GM19324 (cell line): ENCODE measurements at regions not wholly inside any gene's neighbourhood (a gene's known extent, or its start where the extent isn't known, plus 50 kb on each side); places are given as distances from the start of the nearest gene placed in this dataset.

Source experiments
- ATAC-seq: cut with Tn5 transposase; IDR thresholded peaks from one replicate; pipeline ENCODE4 v1.9.1; 2021; ENCODE audit warnings: mild to moderate bottlenecking, moderate library complexity; ENCODE audit not compliant: unreplicated experiment, low FRiP score

DNA sequence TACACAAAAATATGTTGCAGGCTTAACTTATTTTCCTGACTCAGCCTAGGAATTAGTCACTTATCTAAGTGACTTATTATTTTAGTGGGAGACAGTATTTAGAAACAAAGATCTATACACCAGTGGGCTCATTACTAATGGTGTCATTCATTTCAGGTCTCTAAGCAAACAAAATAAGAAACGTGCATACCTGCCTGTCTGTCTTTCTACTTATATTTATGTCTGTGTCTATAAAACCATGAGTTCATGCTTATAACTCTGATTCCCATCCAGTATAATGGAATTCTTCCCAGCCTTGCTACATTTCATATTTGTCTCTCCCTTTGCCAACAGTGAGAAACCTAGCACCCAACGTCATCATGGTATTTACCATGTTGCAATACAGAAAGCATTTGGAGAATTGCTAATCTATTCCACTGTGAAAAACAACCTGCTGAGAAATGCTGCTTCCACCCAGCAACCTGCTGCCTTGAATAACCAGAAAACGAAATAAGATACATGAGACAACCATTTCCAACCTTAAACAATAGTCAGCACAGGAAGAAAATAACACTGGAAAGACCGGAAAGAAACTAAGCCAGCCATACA is 501.0 kb downstream of the GLRX3 start:
- ATAC-seq: no peak

DNA sequence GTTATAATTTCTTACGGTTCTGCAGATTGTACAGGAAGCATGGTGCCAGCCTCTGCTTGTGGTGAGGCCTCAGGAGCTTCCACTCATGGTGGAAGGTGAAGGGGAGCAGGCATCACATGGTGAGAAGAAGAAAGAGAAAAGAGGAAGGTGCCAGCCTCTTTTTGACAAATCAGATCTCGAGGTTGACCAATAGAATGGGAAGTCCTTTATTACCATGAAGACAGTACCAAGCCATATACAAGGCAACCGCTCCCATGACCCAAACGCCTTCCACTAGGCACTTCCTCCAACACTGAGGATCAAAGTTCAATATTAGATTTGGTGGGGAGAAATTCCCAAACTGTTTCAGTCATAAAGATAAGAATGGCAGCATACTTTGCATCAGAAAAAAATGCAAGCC is 502.8 kb downstream of the GLRX3 start:
- ATAC-seq: no peak

DNA sequence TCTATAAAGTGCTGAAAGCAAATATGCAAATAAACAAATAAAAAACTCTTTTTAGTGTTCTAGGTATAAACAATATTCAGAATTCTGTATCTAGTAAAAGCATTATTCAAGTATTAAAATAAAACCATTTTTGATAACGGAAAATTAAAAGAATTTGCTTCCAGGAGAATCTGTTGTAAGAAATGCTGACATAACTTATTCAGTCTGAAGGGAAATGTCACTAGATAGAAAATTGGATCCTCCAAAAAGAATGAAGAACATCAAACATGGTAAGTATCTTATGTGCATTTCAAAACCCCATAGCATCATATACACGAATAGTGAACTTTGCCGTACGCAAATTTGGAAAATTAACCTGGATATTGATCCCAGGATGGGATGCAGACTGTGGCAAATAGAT is 506.7 kb downstream of the GLRX3 start:
- no peak for ATAC-seq

DNA sequence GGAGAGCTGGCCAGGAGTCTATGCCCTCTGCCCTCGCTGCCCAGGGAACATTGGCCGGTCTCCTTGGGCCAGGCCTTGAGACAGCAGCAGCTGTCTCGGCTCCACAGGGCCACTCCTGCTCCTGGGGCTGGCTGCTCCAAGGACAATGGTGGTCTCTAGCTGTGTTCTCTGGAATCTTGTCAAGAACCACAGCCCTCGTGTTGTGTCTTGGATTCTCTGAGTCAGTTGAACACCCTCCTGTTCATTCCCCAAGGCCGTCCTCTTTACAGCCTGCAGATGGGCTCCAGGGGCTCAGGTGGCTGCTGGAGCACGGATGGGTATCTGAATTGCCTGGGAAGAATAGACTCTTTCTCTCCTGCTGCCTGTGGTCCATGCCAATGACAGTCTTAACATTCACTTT is 511.1 kb downstream of the GLRX3 start:
- ATAC-seq: no peak

DNA sequence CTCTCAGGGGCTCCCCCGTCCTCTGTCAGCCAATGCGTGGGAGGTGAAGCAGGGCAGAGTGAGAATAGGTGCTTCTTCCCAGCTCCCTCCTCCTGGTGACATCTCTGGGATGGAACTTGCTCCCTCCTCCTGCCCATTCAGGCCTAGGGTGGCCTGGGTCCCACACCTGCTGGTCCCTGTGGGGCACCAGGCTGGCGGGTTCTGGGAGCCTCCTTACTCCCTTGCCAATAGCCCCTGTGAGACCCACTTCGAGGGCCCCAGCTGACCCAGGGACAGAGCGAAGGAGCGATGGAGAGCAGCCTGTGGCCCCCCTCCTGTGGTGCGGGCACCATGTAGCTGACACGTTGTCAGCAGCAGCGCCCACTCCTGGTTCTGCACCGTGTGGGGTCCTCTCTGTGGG is 512.6 kb downstream of the GLRX3 start:
- no peak for ATAC-seq

DNA sequence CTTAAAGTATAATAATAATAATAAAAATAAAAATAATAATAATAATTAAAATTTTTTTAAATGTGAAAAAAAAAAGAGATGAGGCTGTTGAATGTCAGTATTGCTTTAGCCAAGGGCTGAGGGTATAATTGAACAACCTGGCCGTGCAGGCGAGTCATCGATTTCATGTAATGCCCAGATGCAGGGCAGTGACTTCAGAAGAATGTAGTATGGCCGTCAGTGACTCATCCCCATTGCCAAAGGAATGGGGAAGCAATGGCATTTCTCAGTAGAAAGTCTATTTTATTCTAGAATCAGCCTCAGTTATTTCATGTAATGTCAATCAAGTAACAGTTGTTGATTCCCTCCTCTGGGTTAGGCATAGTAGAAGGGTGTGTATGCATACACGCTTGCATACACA is 516.4 kb downstream of the GLRX3 start:
- ATAC-seq: no peak

DNA sequence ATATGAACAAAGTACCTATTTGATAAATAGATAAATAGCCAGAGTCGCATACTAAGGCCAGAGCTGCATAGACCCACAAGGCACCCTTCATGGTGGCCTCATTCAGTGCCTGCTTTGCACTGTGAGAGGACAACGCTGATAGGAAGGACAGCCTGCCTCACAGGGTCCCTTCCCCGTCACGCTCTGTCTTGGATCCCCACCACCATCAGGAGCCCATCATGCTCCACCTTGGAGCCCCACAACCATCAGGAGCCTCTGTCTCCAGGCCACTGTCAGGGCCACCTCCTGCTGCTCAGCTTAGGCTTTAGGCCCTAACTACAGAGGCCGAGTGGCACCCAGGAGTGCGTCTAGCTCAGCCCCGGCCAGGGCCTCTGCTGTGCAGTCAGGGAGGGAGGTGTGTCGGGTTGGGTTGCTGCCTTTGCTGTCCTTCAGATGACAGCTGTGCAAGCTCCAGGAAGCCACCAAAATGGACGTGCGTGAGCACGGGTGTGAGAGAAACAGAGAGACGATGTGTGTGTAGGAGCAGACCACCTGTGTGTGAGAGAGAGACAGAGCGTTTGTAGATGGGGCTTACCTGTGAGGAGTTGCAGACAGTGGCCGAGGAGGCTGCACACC is 516.9 kb downstream of the GLRX3 start:
- ATAC-seq: no peak

DNA sequence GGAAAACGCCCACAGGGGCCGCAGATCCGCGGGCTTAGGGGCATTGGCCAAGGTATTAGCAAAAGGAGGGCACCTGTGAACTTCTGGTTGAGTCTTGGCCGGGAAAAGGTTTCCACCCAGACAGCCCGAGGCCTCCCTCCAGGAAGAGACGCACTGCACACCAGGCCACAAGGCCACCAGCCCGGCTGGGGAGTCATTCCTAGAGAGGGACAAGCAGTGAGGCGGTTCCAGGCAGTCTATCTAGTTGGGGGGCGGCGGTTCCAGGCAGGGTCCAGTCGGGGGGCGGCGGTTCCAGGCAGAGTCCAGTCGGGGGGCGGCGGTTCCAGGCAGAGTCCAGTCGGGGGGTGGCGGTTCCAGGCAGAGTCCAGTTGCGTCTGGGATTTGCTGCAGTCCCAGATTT is 518.5 kb downstream of the GLRX3 start:
- ATAC-seq: no peak

DNA sequence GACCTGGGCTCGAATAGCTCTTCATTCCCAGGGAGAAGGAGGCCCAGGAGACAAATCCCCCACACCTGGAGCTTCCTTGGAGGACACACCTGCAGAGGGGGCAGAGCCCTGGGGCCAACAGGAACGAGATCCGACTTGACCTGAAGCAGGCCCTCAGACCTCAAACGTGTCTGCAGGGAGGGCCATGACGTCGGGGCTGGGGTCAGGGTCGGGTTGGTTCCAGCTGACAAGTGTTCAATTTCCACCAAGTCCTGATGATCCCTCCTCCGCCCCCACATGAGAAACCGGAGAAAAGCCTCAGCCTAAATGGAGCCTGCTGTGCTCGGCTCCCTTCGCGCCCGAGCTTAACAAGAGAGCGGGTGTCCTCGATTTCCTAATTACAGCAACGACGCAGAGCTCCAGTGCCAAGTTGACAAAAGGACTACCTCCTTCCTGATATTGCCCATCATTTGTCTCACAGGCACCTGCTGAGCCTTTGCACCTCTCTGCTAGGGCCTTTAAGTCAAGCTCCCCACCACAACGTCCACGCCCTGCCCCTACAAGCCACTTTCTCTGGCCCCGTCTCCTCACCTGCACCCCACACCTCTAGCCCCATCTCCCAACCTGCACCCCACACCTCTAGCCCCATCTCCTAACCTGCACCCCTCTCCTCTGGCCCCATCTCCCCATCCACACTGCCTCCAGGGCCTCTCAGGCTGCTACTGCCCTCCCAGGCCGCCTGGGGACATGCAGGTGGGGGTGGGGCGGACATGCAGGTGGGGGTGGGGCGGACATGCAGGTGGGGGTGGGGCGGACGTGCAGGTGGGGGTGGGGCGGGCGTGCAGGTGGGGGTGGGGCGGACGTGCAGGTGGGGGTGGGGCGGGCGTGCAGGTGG is 519.4 kb downstream of the GLRX3 start:
- ATAC-seq: no peak

DNA sequence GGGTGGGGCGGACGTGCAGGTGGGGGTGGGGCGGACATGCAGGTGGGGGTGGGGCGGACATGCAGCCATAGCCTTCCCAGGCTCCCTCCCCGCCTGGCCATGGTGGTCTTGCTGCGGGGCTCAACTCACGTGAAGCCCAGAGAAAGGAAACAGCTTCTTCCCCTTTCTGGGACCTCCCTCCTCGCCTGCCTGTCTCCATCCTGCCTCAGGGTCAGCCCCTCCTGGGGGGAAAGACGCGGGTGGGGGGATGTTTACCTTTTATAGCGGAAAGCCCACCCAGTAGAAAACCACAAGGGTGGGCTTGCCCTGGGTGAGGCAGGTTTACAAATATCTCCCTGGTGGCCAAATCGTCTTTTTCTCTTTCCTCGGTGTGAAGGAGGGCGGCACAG is 520.0 kb downstream of the GLRX3 start:
- no peak for ATAC-seq

DNA sequence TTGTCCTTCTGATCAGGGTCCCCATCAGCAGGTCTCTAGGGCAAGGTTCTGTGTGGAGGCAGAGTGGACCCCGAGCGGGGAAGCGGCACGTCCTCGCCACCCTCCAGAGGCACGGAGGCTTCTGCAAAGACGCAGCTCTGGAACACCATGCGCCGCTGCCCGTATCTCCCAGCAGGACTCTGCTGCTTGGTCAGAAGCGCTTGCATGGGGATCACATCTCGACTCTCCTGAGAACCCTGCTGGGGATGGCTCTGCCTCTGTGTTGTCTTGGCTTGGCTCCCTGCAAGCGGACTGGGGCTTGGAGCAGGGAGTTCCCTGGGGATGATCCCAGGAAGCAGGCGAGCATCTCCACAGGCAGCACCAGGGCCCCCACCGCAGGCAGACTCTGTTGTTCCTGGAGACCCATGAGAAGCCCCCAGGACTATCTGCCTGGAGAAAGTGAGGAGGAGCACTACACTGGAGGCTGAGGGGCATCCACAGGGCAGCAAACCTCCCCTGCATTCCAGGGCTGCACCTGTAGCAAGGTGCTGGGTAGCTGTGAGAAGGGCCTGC is 520.5 kb downstream of the GLRX3 start:
- ATAC-seq: no peak

DNA sequence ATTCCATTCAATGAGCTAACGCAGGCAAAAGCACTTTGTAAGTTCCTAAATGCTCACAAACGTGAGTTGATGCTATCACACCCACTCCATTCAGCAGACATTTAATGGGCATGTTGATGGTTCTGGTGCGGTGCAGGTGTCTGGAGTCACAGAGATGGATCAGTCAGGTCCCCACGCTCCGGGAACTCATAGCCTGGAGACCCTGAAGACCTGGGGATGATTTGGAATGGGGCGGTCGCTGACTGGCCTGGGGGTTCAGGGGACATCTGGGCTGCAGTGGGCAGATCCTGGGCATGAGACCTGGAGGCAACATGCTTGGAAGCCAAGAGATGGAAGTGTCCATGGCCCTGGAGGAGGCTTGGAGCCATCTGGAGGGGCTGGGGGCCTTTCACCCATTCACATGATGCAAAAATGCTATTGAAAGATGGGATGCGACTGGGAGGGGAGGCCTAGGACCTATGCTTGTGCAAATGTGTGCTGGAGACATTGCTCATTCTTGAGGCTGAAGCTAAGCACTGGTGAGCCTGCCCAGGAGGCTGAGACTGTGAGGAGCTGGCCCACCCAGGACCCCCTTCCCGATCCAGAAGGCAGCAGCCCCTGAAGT is 522.6 kb downstream of the GLRX3 start:
- no peak for ATAC-seq

DNA sequence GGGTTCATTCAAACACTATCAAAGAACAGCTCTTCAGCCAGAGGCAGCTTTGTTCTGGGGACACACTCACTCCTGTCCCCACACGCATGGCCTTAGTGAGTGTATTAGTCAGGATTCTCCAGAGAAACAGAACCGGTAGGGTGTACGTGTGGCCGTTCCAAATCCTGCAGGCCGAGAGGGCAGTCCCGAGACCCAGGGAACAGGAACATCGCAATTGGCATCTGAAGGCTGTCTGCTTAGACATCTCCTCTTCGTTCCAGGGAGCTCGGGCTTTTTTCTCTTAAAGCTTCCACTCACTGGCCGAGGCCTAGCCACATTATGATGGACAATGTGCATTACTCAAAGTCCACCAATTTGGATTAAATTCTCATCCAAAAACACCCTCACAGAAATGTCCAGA is 523.3 kb downstream of the GLRX3 start:
- ATAC-seq: no peak

DNA sequence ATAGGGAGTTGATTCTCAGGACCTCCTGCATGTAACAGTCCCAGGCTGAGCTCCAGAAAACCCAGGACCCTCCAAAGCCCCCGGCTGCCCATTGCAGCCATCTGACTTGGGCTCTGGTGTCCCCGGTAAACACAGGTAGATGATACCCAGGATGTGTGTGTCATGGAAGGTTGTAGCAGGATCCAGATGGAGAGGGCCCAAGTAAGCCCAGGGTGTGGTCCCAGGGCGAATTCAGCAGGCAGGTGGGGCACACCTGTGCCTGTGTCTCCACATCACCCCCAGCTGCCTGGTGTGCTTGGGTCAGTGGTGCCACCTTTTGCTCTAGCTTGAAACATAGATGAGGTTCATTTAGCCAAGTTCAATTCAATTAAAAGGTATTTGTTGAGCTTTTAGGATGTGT is 524.1 kb downstream of the GLRX3 start:
- no peak for ATAC-seq

DNA sequence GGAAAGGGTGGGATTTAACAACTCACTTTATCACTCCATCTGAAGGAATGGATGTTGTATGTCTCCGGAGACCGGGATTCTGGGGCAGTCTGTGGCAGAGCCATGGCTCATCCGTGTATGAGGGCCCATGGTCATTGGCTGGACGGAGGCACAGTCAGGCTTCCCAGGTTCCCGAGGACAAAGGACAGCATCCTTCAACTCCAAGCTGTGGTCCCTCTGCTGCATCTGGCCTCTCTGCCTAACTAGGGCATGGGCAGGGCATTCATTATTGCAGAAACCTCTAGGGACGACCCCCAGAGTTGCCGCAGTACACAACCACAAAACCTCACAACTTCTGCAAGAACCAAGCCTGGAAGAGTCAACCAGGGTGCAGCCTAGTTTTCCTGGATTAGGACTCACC is 525.2 kb downstream of the GLRX3 start:
- ATAC-seq: no peak

DNA sequence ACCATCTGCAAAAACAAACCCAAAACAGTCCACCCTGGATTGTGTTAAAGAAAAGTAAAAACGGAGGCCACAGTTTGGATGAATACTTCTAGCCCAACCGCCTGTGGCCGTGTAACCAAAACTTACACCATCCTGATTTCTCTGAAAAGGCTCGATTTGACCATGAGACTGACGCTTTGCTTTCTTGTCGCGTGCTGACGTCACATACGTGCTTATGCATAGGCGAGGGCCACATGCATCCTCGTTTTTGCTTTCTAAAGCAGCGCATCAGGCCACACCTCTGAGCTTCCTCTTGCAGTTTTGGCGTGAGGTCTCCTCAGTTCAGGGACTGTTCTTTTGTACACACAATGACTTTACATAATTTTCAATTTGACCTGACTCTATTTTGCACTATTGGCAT is 526.6 kb downstream of the GLRX3 start:
- ATAC-seq: no peak

DNA sequence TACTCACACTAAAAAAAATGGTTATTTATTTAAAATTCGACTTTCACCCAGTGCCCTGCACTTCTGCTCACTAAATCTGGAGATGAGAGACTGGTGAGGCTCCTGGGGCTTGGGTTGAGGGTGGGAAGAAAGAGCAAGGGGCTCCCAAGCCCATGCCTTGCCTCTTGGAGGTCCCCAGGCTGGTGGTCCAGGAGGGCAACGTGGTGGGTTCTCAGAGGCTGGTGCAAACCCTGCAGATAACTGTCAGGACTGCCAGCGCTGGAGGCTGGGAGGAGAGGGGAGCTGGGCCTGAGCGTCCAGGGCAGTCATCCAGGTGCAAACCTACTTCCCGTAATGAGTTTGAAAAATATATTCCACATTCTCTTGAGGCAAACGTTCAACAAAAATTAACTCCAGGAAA is 528.3 kb downstream of the GLRX3 start:
- no peak for ATAC-seq

DNA sequence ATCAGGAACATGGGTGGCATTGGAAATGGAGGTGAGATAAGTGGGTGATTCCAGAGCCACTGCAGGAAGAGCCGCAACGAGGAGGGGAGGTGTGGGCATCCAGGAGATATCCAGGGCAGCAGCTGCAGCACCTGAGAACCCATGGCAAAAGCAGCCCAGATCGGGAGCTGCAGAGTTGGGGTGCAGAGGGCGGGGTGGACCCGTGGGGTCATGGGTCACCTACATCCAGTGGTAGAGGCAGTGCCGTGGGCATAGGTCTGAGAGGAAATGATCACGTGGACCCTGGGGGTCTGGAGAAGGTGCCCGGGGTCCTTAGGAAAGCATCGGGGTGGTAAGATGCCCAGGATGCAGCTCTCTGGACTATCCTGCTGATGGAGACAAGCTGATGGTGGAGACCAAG is 530.0 kb downstream of the GLRX3 start:
- ATAC-seq: no peak

DNA sequence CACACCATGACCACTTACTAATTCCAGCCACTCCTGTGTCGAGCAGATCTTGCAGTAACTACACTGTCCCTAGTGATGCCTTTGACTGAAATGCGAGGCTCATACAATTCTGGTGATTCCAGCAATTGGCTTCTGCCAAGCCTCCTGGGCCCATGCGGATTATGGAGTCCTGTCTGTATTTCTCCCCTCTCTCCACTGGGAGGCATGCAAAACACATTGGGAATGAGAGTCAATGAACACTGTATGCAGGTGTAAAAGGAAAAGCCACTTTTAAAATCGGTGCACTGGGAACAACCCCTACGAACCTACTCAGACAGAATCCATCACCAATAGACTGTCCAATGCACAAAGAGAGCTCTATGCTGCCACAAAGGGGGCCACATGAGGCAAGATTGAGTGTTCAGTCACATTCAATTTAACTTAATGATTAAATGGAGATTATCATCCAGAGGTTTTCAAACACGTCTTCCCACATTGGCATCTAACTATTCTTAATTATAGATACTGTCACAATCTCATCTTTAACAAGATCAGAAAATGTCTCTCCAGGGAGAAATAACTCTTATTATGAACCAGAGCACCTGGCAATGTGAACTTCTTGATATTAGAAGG is 550.6 kb downstream of the GLRX3 start:
- ATAC-seq: no peak

DNA sequence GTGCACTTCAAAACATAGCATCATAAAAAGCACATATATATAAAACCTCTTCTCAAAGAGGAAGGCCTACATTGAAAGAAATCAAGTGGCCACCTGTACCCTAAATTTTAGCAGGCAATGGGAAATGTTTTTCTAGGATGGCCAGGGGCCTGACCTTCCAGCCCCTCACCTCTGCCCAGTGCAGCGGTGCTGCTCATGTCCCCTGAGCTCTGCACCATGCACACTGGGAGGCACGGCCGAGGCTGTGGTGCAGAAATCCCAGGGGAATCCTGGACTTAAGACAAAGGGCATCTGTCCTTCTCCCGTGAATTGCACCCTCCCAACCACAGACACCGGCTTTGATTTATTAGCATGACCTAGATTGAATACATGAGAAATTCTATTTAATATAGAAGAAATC is 551.4 kb downstream of the GLRX3 start:
- no peak for ATAC-seq
